HEK293 (cell line): ENCODE measurements at regions not wholly inside any gene's neighbourhood (a gene's known extent, or its start where the extent isn't known, plus 50 kb on each side); places are given as distances from the start of the nearest gene placed in this dataset.

Source experiments
- CTCF ChIA-PET: fragments of 350-600 bp; formaldehyde crosslinking; extraction: SDS; loops from one replicate; lab custom pipeline; 2021; ENCODE audit warnings: antibody characterized with exemption; lab: Yijun Ruan, JAX
- POLR2A ChIA-PET: fragments of 300-600 bp; formaldehyde crosslinking; extraction: SDS; loops from one replicate; lab custom pipeline; 2020; ENCODE audit warnings: antibody characterized with exemption, inconsistent platforms; lab: Yijun Ruan, JAX
- H3K27ac ChIP-seq: fragments of 200-500 bp; sonication (Bioruptor generic); 2 replicates; pipeline ENCODE4 v1.5.1; 2014; ENCODE audit warnings: low read depth, low read length, control low read depth, inconsistent platforms; ENCODE audit errors: extremely low read depth
- H3K36me3 ChIP-seq, 2 experiments: fragments of 200-500 bp in 1 of 2; sonication (Bioruptor generic) in 1 of 2; 1 replicate in 1 of 2; 2 replicates in 1 of 2; pipeline ENCODE4 v1.5.1; 2014 to 2017; ENCODE audit warnings: inconsistent platforms in 2 of 2, low read length in 2 of 2; ENCODE audit not compliant: control insufficient read depth in 2 of 2, insufficient read depth in 1 of 2
- H3K4me1 ChIP-seq: fragments of 200-500 bp; sonication (Bioruptor generic); 2 replicates; pipeline ENCODE4 v1.5.1; 2014; ENCODE audit warnings: mild to moderate bottlenecking, low read length, inconsistent platforms; ENCODE audit not compliant: control insufficient read depth, insufficient read depth
- H3K4me3 ChIP-seq: 2 replicates; pipeline ENCODE4 v1.5.1; 2011; ENCODE audit warnings: low read depth, mild to moderate bottlenecking, control low read depth, low read length, moderate library complexity
- H3K9me3 ChIP-seq: fragments of 200-500 bp; sonication (Bioruptor generic); 2 replicates; pipeline ENCODE4 v1.5.1; 2014; ENCODE audit warnings: low read depth, low read length, inconsistent platforms; ENCODE audit not compliant: control insufficient read depth, insufficient read depth
- KLF7 ChIP-seq: fragments of 450-650 bp; formaldehyde crosslinking; IDR thresholded peaks from 2 replicates; pipeline ENCODE4 v1.5.1; 2016; ENCODE audit warnings: missing biosample characterization, missing genetic modification characterization, borderline replicate concordance
- KLF9 ChIP-seq: fragments of 450-650 bp; formaldehyde crosslinking; IDR thresholded peaks from 2 replicates; pipeline ENCODE4 v1.5.1; 2016; ENCODE audit warnings: missing biosample characterization, missing genetic modification characterization, low read depth
- SP3 ChIP-seq: fragments of 450-650 bp; formaldehyde crosslinking; IDR thresholded peaks from 2 replicates; pipeline ENCODE4 v1.5.1; 2016; ENCODE audit warnings: missing biosample characterization, missing genetic modification characterization
- ZNF10 ChIP-seq: fragments of 450-650 bp; formaldehyde crosslinking; IDR thresholded peaks from 2 replicates; pipeline ENCODE4 v1.5.1; 2017; ENCODE audit warnings: missing biosample characterization, missing genetic modification characterization
- ZNF184 ChIP-seq: fragments of 450-650 bp; IDR thresholded peaks from 2 replicates; pipeline ENCODE4 v1.5.1; 2018; ENCODE audit warnings: missing biosample characterization, mild to moderate bottlenecking, missing genetic modification characterization
- ZNF211 ChIP-seq: fragments of 450-650 bp; formaldehyde crosslinking; IDR thresholded peaks from 2 replicates; pipeline ENCODE4 v1.5.1; 2016; ENCODE audit warnings: low read depth, missing biosample characterization, missing genetic modification characterization
- ZNF514 ChIP-seq: fragments of 450-650 bp; formaldehyde crosslinking; IDR thresholded peaks from 2 replicates; pipeline ENCODE4 v1.5.1; 2016; ENCODE audit warnings: missing biosample characterization, missing genetic modification characterization
- ZNF561 ChIP-seq: fragments of 450-650 bp; IDR thresholded peaks from 2 replicates; pipeline ENCODE4 v1.5.1; 2018; ENCODE audit warnings: missing biosample characterization, missing genetic modification characterization, borderline replicate concordance
- ZNF626 ChIP-seq: fragments of 450-650 bp; sonication (Bioruptor Pico); formaldehyde crosslinking; IDR thresholded peaks from 2 replicates; pipeline ENCODE4 v1.5.1; 2018; ENCODE audit warnings: missing biosample characterization, missing genetic modification characterization, inconsistent platforms
- ZNF777 ChIP-seq: fragments of 450-650 bp; formaldehyde crosslinking; IDR thresholded peaks from 2 replicates; pipeline ENCODE4 v1.5.1; 2017; ENCODE audit warnings: missing biosample characterization, missing genetic modification characterization, borderline replicate concordance
- TF ChIP-seq, protein P1 (sequence below): fragments of 450-650 bp; formaldehyde crosslinking; IDR thresholded peaks from 2 replicates; pipeline ENCODE4 v1.5.1; 2016; ENCODE audit warnings: missing biosample characterization, missing genetic modification characterization
- TF ChIP-seq, protein P2 (sequence below): fragments of 450-650 bp; formaldehyde crosslinking; IDR thresholded peaks from 2 replicates; pipeline ENCODE4 v1.5.1; 2016; ENCODE audit warnings: missing biosample characterization, missing genetic modification characterization
- TF ChIP-seq, protein P3 (sequence below): fragments of 450-650 bp; formaldehyde crosslinking; IDR thresholded peaks from 2 replicates; pipeline ENCODE4 v1.5.1; 2016; ENCODE audit warnings: missing biosample characterization, missing genetic modification characterization, borderline replicate concordance
- TF ChIP-seq, protein P4 (sequence below): fragments of 450-650 bp; formaldehyde crosslinking; IDR thresholded peaks from 2 replicates; pipeline ENCODE4 v1.5.1; 2016; ENCODE audit warnings: missing biosample characterization, missing genetic modification characterization, borderline replicate concordance
- TF ChIP-seq, protein P5 (sequence below): fragments of 450-650 bp; formaldehyde crosslinking; IDR thresholded peaks from 2 replicates; pipeline ENCODE4; 2016; ENCODE audit warnings: missing biosample characterization, missing genetic modification characterization
- TF ChIP-seq, protein P6 (sequence below): fragments of 450-650 bp; formaldehyde crosslinking; IDR thresholded peaks from 2 replicates; pipeline ENCODE4 v1.5.1; 2017; ENCODE audit warnings: missing biosample characterization, missing genetic modification characterization
- TF ChIP-seq, protein P7 (sequence below): fragments of 450-650 bp; formaldehyde crosslinking; IDR thresholded peaks from 2 replicates; pipeline ENCODE4 v1.5.1; 2016; ENCODE audit warnings: missing biosample characterization, missing genetic modification characterization, low read depth

DNA sequence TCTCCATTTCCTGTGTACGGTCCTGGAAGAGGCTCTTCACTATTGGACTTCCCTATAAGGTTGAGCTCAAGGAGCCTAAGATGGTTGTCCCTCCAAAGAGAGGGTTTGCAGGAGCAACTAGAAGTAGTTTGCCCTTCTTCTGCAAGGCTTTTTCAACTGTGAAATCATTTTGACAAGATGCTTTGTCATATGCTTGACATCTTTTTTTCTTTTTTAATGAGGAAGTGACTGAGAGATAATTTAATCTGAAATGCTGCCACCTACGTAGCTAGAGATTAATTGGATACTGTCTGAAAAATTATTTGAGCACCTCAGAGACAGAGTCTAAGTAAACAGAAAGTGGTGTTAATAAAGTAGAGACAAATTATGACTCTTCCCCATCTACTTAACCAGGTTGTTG lies 97.0 kb downstream of the CHRM3 start:
- H3K4me1 ChIP-seq = no peaks in the 10 kb centered on the region
- TF ChIP-seq, protein P1, sequence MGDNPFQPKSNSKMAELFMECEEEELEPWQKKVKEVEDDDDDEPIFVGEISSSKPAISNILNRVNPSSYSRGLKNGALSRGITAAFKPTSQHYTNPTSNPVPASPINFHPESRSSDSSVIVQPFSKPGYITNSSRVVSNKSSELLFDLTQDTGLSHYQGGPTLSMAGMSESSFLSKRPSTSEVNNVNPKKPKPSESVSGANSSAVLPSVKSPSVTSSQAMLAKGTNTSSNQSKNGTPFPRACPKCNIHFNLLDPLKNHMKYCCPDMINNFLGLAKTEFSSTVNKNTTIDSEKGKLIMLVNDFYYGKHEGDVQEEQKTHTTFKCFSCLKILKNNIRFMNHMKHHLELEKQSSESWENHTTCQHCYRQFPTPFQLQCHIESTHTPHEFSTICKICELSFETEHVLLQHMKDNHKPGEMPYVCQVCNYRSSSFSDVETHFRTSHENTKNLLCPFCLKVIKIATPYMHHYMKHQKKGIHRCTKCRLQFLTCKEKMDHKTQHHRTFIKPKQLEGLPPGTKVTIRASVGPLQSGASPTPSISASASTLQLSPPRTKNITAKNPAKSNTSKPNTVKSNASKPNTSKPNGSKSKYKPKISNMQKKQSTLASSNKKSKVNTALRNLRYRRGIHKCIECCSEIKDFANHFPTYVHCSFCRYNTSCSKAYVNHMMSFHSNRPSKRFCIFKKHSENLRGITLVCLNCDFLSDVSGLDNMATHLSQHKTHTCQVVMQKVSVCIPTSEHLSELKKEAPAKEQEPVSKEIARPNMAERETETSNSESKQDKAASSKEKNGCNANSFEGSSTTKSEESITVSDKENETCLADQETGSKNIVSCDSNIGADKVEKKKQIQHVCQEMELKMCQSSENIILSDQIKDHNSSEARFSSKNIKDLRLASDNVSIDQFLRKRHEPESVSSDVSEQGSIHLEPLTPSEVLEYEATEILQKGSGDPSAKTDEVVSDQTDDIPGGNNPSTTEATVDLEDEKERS (tag by site-specific recombination) = no peak
- TF ChIP-seq, protein P2, sequence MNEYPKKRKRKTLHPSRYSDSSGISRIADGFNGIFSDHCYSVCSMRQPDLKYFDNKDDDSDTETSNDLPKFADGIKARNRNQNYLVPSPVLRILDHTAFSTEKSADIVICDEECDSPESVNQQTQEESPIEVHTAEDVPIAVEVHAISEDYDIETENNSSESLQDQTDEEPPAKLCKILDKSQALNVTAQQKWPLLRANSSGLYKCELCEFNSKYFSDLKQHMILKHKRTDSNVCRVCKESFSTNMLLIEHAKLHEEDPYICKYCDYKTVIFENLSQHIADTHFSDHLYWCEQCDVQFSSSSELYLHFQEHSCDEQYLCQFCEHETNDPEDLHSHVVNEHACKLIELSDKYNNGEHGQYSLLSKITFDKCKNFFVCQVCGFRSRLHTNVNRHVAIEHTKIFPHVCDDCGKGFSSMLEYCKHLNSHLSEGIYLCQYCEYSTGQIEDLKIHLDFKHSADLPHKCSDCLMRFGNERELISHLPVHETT (tag by site-specific recombination) = no peak
- TF ChIP-seq, protein P3, sequence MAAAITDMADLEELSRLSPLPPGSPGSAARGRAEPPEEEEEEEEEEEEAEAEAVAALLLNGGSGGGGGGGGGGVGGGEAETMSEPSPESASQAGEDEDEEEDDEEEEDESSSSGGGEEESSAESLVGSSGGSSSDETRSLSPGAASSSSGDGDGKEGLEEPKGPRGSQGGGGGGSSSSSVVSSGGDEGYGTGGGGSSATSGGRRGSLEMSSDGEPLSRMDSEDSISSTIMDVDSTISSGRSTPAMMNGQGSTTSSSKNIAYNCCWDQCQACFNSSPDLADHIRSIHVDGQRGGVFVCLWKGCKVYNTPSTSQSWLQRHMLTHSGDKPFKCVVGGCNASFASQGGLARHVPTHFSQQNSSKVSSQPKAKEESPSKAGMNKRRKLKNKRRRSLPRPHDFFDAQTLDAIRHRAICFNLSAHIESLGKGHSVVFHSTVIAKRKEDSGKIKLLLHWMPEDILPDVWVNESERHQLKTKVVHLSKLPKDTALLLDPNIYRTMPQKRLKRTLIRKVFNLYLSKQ = no peak
- TF ChIP-seq KLF9 (tag by site-specific recombination) (no peak), ZNF626 (no peak)
- TF ChIP-seq, protein P4, sequence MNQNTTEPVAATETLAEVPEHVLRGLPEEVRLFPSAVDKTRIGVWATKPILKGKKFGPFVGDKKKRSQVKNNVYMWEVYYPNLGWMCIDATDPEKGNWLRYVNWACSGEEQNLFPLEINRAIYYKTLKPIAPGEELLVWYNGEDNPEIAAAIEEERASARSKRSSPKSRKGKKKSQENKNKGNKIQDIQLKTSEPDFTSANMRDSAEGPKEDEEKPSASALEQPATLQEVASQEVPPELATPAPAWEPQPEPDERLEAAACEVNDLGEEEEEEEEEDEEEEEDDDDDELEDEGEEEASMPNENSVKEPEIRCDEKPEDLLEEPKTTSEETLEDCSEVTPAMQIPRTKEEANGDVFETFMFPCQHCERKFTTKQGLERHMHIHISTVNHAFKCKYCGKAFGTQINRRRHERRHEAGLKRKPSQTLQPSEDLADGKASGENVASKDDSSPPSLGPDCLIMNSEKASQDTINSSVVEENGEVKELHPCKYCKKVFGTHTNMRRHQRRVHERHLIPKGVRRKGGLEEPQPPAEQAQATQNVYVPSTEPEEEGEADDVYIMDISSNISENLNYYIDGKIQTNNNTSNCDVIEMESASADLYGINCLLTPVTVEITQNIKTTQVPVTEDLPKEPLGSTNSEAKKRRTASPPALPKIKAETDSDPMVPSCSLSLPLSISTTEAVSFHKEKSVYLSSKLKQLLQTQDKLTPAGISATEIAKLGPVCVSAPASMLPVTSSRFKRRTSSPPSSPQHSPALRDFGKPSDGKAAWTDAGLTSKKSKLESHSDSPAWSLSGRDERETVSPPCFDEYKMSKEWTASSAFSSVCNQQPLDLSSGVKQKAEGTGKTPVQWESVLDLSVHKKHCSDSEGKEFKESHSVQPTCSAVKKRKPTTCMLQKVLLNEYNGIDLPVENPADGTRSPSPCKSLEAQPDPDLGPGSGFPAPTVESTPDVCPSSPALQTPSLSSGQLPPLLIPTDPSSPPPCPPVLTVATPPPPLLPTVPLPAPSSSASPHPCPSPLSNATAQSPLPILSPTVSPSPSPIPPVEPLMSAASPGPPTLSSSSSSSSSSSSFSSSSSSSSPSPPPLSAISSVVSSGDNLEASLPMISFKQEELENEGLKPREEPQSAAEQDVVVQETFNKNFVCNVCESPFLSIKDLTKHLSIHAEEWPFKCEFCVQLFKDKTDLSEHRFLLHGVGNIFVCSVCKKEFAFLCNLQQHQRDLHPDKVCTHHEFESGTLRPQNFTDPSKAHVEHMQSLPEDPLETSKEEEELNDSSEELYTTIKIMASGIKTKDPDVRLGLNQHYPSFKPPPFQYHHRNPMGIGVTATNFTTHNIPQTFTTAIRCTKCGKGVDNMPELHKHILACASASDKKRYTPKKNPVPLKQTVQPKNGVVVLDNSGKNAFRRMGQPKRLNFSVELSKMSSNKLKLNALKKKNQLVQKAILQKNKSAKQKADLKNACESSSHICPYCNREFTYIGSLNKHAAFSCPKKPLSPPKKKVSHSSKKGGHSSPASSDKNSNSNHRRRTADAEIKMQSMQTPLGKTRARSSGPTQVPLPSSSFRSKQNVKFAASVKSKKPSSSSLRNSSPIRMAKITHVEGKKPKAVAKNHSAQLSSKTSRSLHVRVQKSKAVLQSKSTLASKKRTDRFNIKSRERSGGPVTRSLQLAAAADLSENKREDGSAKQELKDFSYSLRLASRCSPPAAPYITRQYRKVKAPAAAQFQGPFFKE = no peak
- POLR2A ChIA-PET = no interaction called here
- peaks cover 3% of the 10 kb centered on the region for H3K9me3 ChIP-seq
- CTCF ChIA-PET = interaction anchor here (0.7 kb wide), 2 partner anchors 622 to 741 kb away, joined by 3 read pairs; no protein-coding TSS in a partner anchor
- H3K4me3 ChIP-seq = no peak overlapping the region
- H3K27ac ChIP-seq = no peak overlapping the region
- H3K36me3 ChIP-seq = no peaks in the 10 kb centered on the region

DNA sequence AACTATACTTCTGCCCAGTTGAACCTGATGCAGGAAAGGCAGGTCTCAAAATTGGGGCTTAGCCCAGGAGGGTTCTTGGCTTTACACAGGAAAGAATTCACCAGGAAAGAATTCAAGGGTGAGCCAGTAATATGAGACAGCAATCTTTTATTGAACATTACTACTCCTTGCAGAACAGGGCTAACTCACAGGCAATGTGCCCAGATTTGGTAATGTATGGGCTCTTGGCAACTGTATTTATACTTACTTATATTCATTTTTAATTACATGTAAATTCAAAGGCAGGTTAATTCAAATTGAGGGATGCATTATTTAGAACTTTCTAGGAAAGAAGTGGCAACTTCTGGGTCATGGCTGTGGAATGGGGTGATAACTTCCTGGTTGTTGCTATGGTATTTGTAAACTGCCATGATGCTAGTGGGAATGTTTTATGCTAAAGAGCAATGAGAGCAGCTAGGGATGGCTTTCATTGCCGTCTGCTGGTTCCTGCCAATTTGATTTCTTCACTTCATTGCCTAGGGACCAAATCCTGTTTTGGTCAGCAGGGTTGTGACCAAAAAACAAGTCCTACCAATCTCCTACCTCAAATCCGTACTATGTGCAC lies 107.5 kb downstream of the CHRM3 start:
- ChIA-PET CTCF (no interaction called here), POLR2A (no interaction called here)
- no peak overlapping the region for H3K4me3 ChIP-seq
- no peaks in the 10 kb centered on the region for H3K36me3 ChIP-seq
- H3K9me3 ChIP-seq = no peaks in the 10 kb centered on the region
- H3K27ac ChIP-seq = no peak overlapping the region
- H3K4me1 ChIP-seq = no peaks in the 10 kb centered on the region
- TF ChIP-seq ZNF561 (no peak), KLF7 (tag by site-specific recombination) (no peak), ZNF211 (no peak), ZNF777 (tag by site-specific recombination) (no peak), ZNF514 (no peak), ZNF10 (tag by site-specific recombination) (no peak), ZNF184 (tag by site-specific recombination) (no peak), SP3 (tag by site-specific recombination) (no peak)
- TF ChIP-seq, protein P5, sequence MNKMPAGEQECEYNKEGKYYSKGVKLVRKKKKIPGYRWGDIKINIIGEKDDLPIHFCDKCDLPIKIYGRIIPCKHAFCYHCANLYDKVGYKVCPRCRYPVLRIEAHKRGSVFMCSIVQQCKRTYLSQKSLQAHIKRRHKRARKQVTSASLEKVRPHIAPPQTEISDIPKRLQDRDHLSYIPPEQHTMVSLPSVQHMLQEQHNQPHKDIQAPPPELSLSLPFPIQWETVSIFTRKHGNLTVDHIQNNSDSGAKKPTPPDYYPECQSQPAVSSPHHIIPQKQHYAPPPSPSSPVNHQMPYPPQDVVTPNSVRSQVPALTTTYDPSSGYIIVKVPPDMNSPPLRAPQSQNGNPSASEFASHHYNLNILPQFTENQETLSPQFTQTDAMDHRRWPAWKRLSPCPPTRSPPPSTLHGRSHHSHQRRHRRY (tag by site-specific recombination) = no peak
- TF ChIP-seq, protein P6, sequence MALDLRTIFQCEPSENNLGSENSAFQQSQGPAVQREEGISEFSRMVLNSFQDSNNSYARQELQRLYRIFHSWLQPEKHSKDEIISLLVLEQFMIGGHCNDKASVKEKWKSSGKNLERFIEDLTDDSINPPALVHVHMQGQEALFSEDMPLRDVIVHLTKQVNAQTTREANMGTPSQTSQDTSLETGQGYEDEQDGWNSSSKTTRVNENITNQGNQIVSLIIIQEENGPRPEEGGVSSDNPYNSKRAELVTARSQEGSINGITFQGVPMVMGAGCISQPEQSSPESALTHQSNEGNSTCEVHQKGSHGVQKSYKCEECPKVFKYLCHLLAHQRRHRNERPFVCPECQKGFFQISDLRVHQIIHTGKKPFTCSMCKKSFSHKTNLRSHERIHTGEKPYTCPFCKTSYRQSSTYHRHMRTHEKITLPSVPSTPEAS (tag by site-specific recombination) = no peak
- TF ChIP-seq, protein P7, sequence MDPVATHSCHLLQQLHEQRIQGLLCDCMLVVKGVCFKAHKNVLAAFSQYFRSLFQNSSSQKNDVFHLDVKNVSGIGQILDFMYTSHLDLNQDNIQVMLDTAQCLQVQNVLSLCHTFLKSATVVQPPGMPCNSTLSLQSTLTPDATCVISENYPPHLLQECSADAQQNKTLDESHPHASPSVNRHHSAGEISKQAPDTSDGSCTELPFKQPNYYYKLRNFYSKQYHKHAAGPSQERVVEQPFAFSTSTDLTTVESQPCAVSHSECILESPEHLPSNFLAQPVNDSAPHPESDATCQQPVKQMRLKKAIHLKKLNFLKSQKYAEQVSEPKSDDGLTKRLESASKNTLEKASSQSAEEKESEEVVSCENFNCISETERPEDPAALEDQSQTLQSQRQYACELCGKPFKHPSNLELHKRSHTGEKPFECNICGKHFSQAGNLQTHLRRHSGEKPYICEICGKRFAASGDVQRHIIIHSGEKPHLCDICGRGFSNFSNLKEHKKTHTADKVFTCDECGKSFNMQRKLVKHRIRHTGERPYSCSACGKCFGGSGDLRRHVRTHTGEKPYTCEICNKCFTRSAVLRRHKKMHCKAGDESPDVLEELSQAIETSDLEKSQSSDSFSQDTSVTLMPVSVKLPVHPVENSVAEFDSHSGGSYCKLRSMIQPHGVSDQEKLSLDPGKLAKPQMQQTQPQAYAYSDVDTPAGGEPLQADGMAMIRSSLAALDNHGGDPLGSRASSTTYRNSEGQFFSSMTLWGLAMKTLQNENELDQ (tag by site-specific recombination) = no peak
